RWPE2 (cell line): ENCODE measurements at regions not wholly inside any gene's neighbourhood (a gene's known extent, or its start where the extent isn't known, plus 50 kb on each side); places are given as distances from the start of the nearest gene placed in this dataset.
A peak's percentile ranks its signal among the peaks of the same experiment; 100 is the strongest.

ENCODE experiments used
- ATAC-seq: fragments of 200-7000 bp; cut with Tn5 transposase; 3 replicates; pipeline ENCODE4 v1.9.1; 2021; ENCODE audit warnings: low read depth
- DNase-seq: peaks from one replicate; pipeline ENCODE4 v3.0.0-alpha.2; 2020; ENCODE audit warnings: low spot score
- H3K27ac ChIP-seq: fragments of 450-650 bp; 2 replicates; pipeline ENCODE4 v1.5.1; 2017; ENCODE audit warnings: mild to moderate bottlenecking; ENCODE audit not compliant: poor library complexity, severe bottlenecking
- H3K27me3 ChIP-seq: fragments of 250-450 bp; sonication (Bioruptor Pico); 2 replicates; pipeline ENCODE4 v1.5.1; 2021; ENCODE audit warnings: mild to moderate bottlenecking, moderate library complexity; ENCODE audit not compliant: insufficient read depth, poor library complexity, severe bottlenecking
- H3K36me3 ChIP-seq: fragments of 250-450 bp; sonication (Bioruptor Pico); 2 replicates; pipeline ENCODE4 v1.5.1; 2020; ENCODE audit warnings: low read depth, mild to moderate bottlenecking, moderate library complexity
- H3K4me1 ChIP-seq: fragments of 250-450 bp; sonication (Bioruptor Pico); 2 replicates; pipeline ENCODE4 v1.5.1; 2021; ENCODE audit warnings: mild to moderate bottlenecking, moderate library complexity; ENCODE audit not compliant: insufficient read depth, poor library complexity, severe bottlenecking
- H3K4me3 ChIP-seq: fragments of 250-450 bp; sonication (Bioruptor Pico); 2 replicates; pipeline ENCODE4 v1.5.1; 2021; ENCODE audit warnings: mild to moderate bottlenecking, moderate library complexity; ENCODE audit not compliant: severe bottlenecking
- H3K9me3 ChIP-seq: fragments of 250-450 bp; sonication (Bioruptor Pico); 2 replicates; pipeline ENCODE4 v1.5.1; 2021; ENCODE audit warnings: mild to moderate bottlenecking, moderate library complexity; ENCODE audit not compliant: severe bottlenecking
- TF ChIP-seq, protein P1 (sequence below): fragments of 450-650 bp; IDR thresholded peaks from one replicate; pipeline ENCODE4 v1.5.1; 2017; ENCODE audit warnings: mild to moderate bottlenecking, moderate library complexity; ENCODE audit not compliant: poor library complexity, severe bottlenecking

GRCh38 chr7:26447116-26447515 lies 155.5 kb downstream of the SNX10 start:
- H3K4me1 ChIP-seq = peaks cover 10% of the 10 kb centered on the region
- TF ChIP-seq, protein P1, sequence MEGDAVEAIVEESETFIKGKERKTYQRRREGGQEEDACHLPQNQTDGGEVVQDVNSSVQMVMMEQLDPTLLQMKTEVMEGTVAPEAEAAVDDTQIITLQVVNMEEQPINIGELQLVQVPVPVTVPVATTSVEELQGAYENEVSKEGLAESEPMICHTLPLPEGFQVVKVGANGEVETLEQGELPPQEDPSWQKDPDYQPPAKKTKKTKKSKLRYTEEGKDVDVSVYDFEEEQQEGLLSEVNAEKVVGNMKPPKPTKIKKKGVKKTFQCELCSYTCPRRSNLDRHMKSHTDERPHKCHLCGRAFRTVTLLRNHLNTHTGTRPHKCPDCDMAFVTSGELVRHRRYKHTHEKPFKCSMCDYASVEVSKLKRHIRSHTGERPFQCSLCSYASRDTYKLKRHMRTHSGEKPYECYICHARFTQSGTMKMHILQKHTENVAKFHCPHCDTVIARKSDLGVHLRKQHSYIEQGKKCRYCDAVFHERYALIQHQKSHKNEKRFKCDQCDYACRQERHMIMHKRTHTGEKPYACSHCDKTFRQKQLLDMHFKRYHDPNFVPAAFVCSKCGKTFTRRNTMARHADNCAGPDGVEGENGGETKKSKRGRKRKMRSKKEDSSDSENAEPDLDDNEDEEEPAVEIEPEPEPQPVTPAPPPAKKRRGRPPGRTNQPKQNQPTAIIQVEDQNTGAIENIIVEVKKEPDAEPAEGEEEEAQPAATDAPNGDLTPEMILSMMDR = no peak
- no peak for ATAC-seq
- no peaks in the 10 kb centered on the region for H3K27me3 ChIP-seq
- H3K27ac ChIP-seq = no peak overlapping the region
- no peak for DNase-seq
- no peak overlapping the region for H3K4me3 ChIP-seq
- H3K36me3 ChIP-seq = no peaks in the 10 kb centered on the region
- no peaks in the 10 kb centered on the region for H3K9me3 ChIP-seq

DNA sequence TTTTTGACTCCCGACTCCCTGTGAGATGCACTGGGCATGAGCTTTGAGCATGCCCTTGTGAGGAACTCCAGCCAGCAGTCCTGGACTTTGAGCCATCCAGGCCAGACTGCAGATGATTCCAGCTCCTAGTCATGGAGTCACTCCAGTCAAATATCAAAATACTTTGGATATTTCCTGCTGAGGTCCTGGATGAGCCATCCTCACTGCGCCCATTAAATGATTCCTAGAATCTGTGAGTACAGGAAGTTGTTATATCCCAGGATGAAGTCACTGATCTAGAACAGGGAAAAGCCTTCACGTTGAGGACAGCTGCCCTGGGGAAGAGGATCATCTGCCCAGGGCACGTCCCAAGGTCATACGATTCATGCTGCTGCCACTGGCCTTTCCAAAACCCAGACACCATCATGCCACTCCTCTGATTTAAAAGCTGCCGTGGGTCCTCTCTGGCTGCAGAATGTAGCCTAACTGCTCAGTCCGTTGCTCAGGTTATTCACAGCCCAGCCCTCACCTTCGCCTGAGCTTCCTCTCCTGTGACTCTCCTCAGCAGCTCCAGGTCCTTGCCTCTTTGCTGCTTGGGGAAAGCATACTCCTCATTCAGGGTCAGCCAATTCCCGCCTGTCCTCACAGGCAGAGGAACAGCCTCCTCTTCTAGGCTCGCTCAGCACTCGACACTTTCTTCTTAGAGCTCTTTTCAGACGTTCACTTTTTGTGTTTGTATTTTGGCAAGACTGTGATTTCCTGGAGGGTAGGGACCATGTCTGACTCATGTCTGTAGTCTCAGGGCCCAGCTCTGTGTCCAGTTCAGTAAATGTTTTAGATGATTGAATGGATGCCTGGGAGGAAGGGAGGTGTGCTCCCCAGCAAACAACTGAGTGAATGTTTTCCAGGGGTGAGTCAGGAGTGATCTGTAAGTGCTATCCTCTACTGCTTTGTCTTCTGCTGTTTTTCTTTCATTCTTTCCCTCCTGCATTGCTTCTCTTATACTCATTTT lies 157.8 kb downstream of the SNX10 start:
- H3K9me3 ChIP-seq = no peaks in the 10 kb centered on the region
- H3K27ac ChIP-seq = peak overlapping the region; percentile 53
- no peak overlapping the region for H3K4me3 ChIP-seq
- DNase-seq = no peak
- peak; percentile 87 for ATAC-seq
- peaks cover 10% of the 10 kb centered on the region for H3K4me1 ChIP-seq
- H3K27me3 ChIP-seq = no peaks in the 10 kb centered on the region
- TF ChIP-seq, protein P1 = no peak
- no peaks in the 10 kb centered on the region for H3K36me3 ChIP-seq

DNA sequence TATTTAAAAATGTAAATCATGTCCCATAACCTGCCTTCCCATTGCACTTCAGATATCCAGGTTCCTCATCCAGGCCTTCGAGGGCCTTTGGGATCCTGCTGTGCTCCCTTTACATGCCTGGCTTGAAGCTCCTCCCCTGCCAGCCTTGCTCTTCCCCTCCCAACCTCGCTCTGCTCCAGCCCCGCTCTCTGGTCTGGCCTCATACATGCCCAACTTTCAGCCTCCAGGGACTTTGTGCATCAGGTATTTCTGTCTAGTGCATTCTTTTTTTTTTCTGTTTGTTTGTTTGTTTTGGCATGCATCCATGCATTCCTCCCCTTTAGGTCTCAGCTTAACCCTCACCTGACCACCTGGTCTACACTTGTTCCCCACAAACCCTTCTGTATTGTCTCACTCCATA lies 160.3 kb downstream of the SNX10 start:
- Histone ChIP-seq H3K27me3 (no peaks in the 10 kb centered on the region), H3K4me1 (peaks cover 10% of the 10 kb centered on the region), H3K36me3 (no peaks in the 10 kb centered on the region), H3K27ac (no peak overlapping the region), H3K4me3 (no peak overlapping the region), H3K9me3 (no peaks in the 10 kb centered on the region)
- TF ChIP-seq, protein P1 = no peak
- DNase-seq (no peak), ATAC-seq (no peak)

DNA sequence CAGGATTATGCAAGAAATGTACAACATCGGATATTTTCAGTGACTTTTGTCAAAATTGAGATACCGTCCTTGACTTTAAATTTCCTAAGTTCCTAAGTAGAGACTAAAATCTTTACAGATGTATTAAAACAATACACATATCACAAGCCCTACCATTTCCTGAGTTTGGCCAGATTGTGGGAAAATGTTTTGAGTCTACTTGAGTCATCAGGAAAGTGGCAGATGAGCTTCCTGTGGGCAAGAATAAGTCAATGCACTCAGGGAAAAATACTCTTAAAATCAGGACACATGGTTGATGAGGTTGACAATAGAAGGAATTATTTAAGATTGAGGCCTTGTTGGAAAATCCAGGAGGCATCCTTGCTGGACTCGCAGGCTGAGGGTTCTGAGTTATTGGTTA lies 162.5 kb downstream of the SNX10 start:
- no peaks in the 10 kb centered on the region for H3K27me3 ChIP-seq
- ATAC-seq (no peak), DNase-seq (no peak)
- TF ChIP-seq, protein P1 = no peak
- H3K4me3 ChIP-seq = no peak overlapping the region
- H3K27ac ChIP-seq = no peak overlapping the region
- H3K4me1 ChIP-seq = peaks cover 10% of the 10 kb centered on the region
- H3K9me3 ChIP-seq = no peaks in the 10 kb centered on the region
- H3K36me3 ChIP-seq = no peaks in the 10 kb centered on the region
